ENCODE measurements at regions not wholly inside any gene's neighbourhood (a gene's known extent, or its start where the extent isn't known, plus 50 kb on each side); places are given as distances from the start of the nearest gene placed in this dataset.
"Not testable (repeated sequence)": the region's sequence is repeated elsewhere in the genome, so short reads cannot be mapped to it uniquely, and the experiment has no call there.

DNA sequence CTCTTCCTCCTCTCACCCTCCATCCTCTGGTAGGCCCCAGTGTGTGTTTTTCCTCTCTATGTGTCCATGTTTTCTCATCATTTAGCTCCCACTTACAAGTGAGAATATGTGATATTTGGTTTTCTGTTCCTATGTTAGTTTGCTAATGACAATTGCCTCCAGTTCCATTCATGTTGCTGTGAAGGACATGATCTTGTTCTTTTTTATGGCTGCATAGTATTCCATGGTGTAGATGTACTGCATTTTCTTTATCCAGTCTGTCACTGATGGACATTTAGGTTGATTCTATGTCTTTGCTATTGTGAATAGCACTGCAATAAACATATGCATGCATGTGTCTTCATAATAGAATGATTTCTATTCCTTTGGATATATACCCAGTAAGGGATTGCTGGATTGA lies 1401.6 kb upstream of the ATXN8OS start:
- H3K4me1 ChIP-seq (ENCODE audit: control insufficient read depth, insufficient read depth, low read length); POLR2A ChIA-PET; H3K36me3 ChIP-seq (ENCODE audit: control insufficient read depth in 2 of 2, insufficient read depth in 1 of 2, low read length in 2 of 2); H3K27ac ChIP-seq (ENCODE audit: extremely low read depth, low read depth, low read length); CTCF ChIA-PET; H3K9me3 ChIP-seq (ENCODE audit: control insufficient read depth, insufficient read depth, low read depth, low read length); H3K4me3 ChIP-seq (ENCODE audit: low read depth, low read length): not testable (repeated sequence)
- peak; percentile 21; the same call in 1 of the 2 replicates for TF ChIP-seq ZNF146 (tag by site-specific recombination; IDR thresholded peaks at IDR 0.05)

DNA sequence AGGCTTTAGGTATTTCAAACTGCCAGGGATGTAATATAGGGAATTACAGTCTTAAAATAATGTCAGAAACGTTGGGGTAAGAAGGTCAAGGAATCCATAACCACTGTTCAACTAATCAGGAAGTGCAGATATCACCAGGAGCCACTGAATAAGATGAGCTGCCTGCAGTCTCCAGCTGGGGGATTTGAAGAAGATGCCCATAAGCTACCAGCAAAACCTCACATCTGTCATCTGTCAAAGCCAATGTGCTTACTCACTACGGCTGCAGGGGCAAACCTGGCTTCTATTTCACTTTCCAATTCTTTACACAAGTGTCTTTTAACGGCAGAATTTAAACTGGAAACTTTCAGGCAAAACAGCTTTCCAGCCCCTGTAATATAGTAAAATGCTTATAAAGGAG lies 1410.1 kb upstream of the ATXN8OS start:
- no peaks in the 10 kb centered on the region for H3K4me1 ChIP-seq (ENCODE audit: control insufficient read depth, insufficient read depth, low read length)
- ChIA-PET POLR2A (no interaction called here), CTCF (no interaction called here)
- no peaks in the 10 kb centered on the region for H3K36me3 ChIP-seq (ENCODE audit: control insufficient read depth in 2 of 2, insufficient read depth in 1 of 2, low read length in 2 of 2)
- no peak overlapping the region for H3K4me3 ChIP-seq (ENCODE audit: low read depth, low read length)
- no peak overlapping the region for H3K27ac ChIP-seq (ENCODE audit: extremely low read depth, low read depth, low read length)
- TF ChIP-seq, protein P1, sequence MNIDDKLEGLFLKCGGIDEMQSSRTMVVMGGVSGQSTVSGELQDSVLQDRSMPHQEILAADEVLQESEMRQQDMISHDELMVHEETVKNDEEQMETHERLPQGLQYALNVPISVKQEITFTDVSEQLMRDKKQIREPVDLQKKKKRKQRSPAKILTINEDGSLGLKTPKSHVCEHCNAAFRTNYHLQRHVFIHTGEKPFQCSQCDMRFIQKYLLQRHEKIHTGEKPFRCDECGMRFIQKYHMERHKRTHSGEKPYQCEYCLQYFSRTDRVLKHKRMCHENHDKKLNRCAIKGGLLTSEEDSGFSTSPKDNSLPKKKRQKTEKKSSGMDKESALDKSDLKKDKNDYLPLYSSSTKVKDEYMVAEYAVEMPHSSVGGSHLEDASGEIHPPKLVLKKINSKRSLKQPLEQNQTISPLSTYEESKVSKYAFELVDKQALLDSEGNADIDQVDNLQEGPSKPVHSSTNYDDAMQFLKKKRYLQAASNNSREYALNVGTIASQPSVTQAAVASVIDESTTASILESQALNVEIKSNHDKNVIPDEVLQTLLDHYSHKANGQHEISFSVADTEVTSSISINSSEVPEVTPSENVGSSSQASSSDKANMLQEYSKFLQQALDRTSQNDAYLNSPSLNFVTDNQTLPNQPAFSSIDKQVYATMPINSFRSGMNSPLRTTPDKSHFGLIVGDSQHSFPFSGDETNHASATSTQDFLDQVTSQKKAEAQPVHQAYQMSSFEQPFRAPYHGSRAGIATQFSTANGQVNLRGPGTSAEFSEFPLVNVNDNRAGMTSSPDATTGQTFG (tag by site-specific recombination; IDR thresholded peaks at IDR 0.05; ENCODE audit: borderline replicate concordance): no peak
- TF ChIP-seq ZNF19 (tag by site-specific recombination; IDR thresholded peaks at IDR 0.05; ENCODE audit: low read depth): no peak
- TF ChIP-seq ZNF132 (tag by site-specific recombination; IDR thresholded peaks at IDR 0.05; ENCODE audit: borderline replicate concordance): no peak
- H3K9me3 ChIP-seq (ENCODE audit: control insufficient read depth, insufficient read depth, low read depth, low read length): no peaks in the 10 kb centered on the region

DNA sequence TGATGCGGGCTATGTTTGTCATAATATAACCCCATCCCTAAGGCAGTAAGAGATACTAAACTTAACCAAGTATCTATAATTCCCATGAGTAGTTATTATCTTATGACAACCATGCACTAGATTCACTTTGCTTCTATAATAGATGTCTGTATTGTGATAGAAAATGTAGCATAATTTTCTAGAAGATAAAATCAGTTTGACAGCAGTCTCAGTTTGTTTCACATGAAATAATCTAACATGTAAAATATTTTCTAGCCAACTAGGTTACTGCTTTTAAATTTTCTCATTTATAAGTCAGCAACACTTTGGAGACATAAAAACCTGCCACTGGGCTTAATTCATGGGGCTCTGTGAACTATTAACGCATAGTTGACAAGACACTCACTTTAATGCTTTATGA lies 1410.7 kb upstream of the ATXN8OS start:
- ChIA-PET CTCF (no interaction called here), POLR2A (no interaction called here)
- no peak for TF ChIP-seq ZNF19 (tag by site-specific recombination; IDR thresholded peaks at IDR 0.05; ENCODE audit: low read depth)
- no peak for TF ChIP-seq ZNF140 (tag by site-specific recombination; IDR thresholded peaks at IDR 0.05)
- TF ChIP-seq MZF1 (tag by site-specific recombination; IDR thresholded peaks at IDR 0.05; ENCODE audit: borderline replicate concordance): no peak
- no peak for TF ChIP-seq ZNF132 (tag by site-specific recombination; IDR thresholded peaks at IDR 0.05; ENCODE audit: borderline replicate concordance)
- TF ChIP-seq HOXD13 (CRISPR knock-in tag; IDR thresholded peaks at IDR 0.05; ENCODE audit: borderline replicate concordance): no peak
- no peak for TF ChIP-seq KLF7 (tag by site-specific recombination; IDR thresholded peaks at IDR 0.05; ENCODE audit: borderline replicate concordance)
- TF ChIP-seq ZNF776 (tag by site-specific recombination; IDR thresholded peaks at IDR 0.05; ENCODE audit: borderline replicate concordance): no peak
- no peak for TF ChIP-seq ZNF155 (tag by site-specific recombination; IDR thresholded peaks at IDR 0.05)
- TF ChIP-seq, protein P2, sequence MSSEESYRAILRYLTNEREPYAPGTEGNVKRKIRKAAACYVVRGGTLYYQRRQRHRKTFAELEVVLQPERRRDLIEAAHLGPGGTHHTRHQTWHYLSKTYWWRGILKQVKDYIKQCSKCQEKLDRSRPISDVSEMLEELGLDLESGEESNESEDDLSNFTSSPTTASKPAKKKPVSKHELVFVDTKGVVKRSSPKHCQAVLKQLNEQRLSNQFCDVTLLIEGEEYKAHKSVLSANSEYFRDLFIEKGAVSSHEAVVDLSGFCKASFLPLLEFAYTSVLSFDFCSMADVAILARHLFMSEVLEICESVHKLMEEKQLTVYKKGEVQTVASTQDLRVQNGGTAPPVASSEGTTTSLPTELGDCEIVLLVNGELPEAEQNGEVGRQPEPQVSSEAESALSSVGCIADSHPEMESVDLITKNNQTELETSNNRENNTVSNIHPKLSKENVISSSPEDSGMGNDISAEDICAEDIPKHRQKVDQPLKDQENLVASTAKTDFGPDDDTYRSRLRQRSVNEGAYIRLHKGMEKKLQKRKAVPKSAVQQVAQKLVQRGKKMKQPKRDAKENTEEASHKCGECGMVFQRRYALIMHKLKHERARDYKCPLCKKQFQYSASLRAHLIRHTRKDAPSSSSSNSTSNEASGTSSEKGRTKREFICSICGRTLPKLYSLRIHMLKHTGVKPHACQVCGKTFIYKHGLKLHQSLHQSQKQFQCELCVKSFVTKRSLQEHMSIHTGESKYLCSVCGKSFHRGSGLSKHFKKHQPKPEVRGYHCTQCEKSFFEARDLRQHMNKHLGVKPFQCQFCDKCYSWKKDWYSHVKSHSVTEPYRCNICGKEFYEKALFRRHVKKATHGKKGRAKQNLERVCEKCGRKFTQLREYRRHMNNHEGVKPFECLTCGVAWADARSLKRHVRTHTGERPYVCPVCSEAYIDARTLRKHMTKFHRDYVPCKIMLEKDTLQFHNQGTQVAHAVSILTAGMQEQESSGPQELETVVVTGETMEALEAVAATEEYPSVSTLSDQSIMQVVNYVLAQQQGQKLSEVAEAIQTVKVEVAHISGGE (tag by site-specific recombination; conservative IDR thresholded peaks at IDR 0.05; ENCODE audit: low read depth): no peak
- TF ChIP-seq, protein P3, sequence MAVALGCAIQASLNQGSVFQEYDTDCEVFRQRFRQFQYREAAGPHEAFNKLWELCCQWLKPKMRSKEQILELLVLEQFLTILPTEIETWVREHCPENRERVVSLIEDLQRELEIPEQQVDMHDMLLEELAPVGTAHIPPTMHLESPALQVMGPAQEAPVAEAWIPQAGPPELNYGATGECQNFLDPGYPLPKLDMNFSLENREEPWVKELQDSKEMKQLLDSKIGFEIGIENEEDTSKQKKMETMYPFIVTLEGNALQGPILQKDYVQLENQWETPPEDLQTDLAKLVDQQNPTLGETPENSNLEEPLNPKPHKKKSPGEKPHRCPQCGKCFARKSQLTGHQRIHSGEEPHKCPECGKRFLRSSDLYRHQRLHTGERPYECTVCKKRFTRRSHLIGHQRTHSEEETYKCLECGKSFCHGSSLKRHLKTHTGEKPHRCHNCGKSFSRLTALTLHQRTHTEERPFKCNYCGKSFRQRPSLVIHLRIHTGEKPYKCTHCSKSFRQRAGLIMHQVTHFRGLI (tag by site-specific recombination; IDR thresholded peaks at IDR 0.05): no peak
- TF ChIP-seq, protein P4, sequence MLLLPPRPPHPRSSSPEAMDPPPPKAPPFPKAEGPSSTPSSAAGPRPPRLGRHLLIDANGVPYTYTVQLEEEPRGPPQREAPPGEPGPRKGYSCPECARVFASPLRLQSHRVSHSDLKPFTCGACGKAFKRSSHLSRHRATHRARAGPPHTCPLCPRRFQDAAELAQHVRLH (tag by site-specific recombination; IDR thresholded peaks at IDR 0.05): no peak
- no peak for TF ChIP-seq IKZF3 (tag by site-specific recombination; IDR thresholded peaks at IDR 0.05)
- TF ChIP-seq ZNF792 (tag by site-specific recombination; IDR thresholded peaks at IDR 0.05): no peak
- Histone ChIP-seq H3K36me3 (ENCODE audit: control insufficient read depth in 2 of 2, insufficient read depth in 1 of 2, low read length in 2 of 2) (no peaks in the 10 kb centered on the region), H3K9me3 (ENCODE audit: control insufficient read depth, insufficient read depth, low read depth, low read length) (no peaks in the 10 kb centered on the region), H3K4me1 (ENCODE audit: control insufficient read depth, insufficient read depth, low read length) (no peaks in the 10 kb centered on the region), H3K27ac (ENCODE audit: extremely low read depth, low read depth, low read length) (no peak overlapping the region), H3K4me3 (ENCODE audit: low read depth, low read length) (no peak overlapping the region)
